Cerebellar nuclear complex (tissue), 1 donor: ENCODE measurements at regions not wholly inside any gene's neighbourhood (a gene's known extent, or its start where the extent isn't known, plus 50 kb on each side); places are given as distances from the start of the nearest gene placed in this dataset.

Source experiments
- DNase-seq, 2 experiments: peaks; one replicate each; lab custom pipeline; 2025; lab: John Stamatoyannopoulos, UW

DNA sequence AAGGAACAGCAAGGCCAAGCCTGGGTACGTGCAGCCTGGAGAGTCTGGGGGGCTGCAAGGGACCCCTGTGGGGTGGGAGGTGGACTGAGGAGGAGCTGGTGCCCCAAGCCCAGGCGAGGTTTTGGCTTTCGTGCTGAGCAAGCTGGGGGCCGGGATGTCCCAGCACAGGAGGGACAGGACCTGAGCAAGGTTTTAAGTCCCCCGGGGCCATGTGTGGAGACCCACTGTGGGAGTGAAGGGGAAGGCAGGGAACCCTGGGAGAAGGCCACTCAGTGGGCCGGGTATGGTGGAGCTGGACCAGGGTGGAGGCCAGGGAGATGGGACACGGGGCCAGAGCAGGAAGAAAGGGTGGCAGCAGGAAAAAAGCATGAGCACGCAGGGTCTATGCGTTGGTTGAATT lies 419.2 kb upstream of the SULF2 start:
- DNase-seq: no peak

DNA sequence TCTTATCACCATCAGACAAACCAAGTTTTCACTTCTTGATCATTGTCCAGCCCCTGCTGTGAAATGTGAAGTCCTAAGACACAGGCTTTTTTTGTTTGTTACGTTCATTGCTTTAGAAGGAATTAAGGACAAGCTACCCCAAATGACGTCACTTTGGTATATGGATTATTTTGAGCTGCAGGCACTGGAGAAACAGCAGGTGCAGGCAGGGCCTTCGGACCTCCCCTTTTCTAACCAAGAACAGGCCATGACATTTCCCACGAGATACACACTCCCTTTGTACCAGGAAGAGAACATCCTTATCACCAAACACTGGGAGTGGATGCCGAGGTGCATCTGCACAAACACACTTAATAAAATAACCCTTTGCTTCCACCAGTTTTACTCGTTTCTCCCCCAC lies 418.0 kb upstream of the SULF2 start:
- DNase-seq: no peak

DNA sequence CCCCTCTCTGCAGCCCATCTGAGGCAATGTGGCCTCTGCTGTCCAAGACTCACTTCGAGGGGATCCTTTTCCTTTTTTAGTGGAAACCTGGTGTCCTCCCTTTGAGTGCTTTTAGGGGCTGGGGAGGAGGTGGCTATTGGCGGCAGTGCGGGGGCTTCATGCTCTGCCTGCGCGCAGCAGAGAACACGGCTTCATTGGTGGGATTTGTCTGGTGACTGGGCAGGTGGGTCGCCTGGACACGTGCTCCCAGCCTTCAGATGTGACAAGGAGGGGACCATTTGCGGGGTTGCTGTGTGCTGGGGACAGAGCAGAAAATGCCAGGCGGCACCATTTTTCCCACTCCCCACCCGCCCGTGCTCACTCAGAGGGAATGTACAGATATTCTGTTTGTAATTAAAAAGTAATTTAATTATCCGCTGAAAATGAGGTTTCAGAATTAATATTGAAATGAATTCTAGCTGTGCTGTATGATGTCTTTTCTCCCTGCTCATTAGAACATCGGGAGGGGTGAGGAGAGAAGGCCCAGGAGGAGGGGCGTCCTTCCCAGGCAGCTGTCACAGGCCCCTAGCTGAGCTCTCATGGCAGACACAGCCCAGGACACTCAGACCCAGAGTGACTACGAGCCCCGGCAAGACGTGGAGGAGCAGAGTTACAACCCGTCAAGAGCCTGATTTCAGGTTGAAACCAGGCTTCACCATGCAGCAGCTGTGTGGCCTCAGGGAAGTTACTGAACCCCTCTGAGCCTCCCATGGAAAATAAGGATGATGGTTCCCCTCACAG lies 417.2 kb upstream of the SULF2 start:
- DNase-seq: no peak

DNA sequence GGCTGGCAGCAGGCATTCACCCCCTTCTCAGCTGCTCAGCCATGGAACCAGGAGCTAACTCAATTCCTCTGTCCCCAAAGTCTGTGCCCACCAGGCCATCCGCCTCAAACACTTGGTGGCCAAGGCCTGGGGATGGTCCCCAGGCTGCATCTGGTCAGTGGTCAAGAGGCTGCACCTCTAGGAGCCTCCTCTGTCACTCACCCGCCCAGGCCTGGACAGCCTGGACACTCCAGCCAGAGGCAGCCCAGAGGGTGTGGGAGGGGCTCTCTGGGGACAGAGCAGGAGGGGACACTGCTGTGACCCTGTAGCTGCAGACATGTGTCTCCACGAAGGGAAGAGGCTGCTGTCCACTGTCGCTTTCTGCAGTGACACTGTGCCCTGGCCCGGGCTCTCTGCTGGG lies 416.6 kb upstream of the SULF2 start:
- no peak for DNase-seq

DNA sequence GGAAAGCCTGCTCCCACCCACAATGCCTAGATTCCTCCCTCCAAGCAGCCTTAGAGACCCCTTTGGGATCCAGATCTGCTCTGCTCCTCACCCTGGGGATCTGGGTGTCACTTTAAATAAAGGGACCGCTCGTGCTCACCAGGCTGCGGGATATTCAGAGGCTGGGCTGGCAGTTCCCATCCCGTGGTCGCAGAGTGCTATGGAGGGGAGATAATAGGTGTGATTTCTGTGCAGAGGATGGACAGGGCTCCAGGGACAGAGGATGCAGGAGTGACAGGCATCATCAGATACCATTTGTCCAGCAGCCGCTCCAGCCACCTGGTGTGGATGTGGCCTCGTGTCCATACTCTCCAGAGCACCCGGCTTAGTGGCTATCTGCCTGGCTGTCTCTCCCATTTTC lies 415.9 kb upstream of the SULF2 start:
- no peak for DNase-seq

DNA sequence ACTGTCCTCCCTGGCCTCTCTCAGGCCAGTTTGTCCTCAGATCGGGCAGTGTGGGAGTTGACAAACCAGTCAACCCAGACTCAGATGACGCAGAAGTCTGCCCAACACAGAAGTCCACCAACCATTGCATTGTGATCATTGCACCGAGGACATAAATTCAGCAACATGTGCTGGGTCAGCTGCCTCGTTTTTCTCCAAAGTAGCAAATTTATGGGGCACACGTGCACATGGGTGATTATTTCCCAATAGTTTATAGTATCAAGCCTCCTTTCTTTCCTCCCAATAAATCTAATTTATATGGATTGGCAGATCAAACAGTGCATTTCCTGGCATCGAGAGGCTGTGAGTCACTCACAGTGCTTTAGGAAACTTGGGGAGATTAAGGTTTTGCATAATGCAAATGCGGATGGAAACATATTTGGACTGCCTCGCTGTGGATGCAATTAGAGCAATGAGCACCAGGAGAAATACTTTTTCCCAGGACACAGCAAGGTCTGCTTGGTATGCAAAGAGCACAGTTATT lies 413.7 kb upstream of the SULF2 start:
- DNase-seq: no peak

DNA sequence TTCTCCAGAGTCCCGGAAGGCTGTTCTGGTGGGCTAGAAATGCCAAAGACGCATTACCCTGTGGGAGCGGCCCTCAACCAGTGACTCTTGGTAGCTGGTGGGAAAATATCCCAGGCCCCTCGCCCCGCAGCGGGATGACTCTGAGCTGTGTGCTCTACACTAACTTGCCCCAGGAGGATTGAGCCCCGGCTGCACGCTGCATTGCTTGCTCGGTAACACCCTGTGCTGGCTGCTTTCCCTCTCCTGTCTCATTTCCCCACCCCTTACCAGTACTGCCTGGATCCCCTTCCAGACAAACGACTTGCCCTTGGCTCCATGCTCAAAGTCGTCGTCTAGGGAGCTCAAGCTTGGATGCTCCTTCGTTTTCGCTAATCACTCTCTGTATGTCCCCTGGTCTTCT lies 411.8 kb upstream of the SULF2 start:
- no peak for DNase-seq

DNA sequence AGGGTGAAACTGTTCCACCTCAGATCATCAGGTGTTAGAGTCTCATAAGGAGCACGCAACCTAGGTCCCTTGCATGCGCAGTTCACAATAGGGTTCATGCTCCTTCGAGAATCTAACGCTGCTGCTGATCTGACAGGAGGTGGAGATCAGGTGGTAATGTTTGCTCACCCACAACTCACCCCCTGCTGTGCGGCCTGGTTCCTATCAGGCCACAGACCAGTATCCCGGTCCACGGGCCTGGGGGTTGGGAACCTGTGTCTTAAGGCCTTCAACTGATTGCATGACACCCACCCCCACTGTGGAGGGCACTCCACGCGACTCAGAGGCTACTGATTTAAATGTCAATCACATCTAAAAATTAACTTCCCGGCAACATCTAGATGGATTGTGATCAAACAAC lies 411.2 kb upstream of the SULF2 start:
- no peak for DNase-seq

DNA sequence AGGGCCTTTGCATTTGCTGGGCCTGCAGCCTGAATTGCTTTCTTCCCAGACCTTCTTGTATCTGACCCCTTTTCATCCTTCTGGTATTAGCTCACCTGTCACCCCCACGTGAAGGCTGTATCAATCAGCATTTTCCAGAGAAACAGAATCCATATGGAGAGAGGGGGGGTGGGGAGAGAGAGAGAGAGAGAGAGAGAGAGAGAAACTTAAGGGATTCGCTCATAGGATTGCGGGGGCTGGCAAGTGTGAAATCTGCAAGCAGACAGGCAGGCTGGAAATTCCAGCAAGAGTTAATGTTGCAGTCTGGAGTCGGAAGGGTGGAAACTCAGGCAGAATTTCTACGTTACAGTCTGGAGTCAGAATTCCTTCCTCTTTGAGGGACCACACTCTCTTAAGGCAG lies 410.7 kb upstream of the SULF2 start:
- no peak for DNase-seq

DNA sequence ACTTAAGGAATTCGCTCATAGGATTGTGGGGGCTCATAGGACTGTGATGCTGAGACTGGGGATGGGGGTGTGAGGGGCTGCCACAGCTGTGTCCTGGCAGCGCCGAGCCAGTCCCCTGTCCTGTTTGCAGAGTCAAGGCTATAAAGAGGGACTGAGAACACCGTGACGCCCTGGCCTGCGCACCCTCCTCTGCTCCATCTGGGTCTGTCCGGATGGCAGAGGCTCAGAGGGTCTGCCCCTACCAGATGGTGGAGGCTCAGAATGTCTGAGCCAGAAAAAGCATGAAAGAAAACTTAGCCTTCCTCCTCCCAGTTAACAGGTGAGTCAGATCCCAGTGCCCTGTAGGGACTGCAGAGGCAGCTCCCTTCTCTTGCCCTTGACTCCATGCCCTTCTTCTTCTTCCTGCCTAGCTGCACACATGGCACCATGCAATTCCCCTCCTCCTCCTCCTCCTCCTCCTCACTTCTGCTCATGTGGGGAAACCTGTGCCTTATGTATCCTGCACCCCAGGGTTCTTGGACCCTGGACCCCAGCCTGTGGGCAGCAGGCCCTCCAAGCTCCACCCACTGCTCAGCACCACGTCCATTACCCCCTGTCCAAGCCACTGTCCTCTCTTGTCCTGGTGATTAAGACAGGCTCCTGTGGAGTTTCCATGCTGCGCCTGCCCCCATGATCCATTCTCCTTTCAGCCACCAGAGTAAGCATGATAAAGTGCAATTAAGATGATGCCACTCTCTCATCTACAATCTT lies 410.0 kb upstream of the SULF2 start:
- DNase-seq: no peak

DNA sequence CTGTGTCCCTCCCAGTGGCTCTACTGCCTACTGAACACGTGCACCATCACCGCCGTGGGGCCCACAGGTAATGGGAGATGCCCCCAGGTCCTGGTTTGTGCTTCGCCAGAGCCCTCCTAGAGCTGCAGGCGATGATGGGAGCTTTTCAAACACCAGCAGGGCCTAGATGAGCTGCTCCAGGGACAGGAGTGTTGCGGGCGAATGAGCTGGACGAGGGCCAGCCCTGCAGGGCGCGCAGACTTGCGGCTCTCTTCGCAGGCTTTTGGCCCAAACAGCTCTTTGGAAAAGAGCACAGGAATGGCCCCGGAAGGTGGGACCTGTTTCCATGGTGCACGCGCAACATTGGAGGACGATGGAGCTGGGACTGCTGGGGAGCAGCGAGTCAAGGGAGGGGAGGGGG lies 409.3 kb upstream of the SULF2 start:
- no peak for DNase-seq

DNA sequence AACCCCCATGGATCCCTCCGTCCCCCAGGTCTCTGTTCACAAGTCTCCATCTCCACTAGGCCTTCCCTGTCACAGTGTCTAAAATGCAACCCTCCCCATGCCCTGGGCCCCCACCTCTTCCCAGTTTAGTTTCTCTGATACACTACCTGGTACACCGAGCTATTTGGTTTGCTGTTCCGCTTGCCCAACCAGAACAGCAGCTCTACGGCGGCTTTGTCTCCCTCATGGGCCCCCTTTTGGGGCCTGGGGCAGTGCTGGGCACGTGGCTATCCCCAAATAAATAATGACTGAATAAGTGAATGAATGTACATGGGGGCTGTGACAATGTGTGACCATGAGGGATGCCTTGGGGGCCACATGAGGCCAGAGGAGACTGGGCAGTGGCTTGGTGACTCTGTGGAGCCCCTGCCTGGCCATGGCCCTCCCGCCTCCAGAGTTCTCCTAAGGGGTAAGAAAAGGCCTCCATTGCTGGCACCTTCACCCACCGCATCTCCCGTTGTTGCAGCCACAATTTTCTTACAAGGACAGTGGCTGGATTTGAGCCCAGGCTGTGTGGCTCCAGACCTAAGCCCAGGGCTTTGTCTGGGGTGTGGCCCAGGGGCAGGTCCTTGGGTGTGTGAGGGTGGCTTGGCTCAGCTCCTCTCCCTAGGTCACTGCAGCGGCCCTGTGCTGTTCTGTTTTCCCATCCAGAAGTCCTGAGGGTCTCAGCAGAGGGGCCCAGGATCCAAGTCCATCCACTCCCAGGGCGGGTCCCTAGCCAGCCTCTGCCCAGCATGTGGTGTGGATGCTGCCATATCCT lies 408.5 kb upstream of the SULF2 start:
- DNase-seq: no peak

DNA sequence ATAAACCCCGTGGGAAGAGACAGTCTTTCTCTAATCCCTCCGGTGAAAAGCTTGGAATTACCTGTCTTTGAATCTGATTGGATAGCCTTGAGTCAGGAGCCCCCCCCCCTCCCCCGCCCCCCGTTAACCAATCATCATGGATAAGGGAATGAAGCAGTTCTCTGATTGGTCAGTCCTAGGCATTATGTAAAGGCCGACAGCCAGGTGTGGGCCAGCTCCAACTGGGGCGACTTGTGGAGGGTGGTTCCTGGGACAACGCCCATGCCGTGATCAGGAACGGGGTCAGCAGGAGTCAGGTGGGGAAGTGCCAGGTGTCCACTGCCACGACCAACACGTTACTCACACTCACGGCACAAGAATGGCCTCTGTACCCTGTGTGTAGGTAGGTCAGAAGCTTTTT lies 406.8 kb upstream of the SULF2 start:
- DNase-seq: no peak

DNA sequence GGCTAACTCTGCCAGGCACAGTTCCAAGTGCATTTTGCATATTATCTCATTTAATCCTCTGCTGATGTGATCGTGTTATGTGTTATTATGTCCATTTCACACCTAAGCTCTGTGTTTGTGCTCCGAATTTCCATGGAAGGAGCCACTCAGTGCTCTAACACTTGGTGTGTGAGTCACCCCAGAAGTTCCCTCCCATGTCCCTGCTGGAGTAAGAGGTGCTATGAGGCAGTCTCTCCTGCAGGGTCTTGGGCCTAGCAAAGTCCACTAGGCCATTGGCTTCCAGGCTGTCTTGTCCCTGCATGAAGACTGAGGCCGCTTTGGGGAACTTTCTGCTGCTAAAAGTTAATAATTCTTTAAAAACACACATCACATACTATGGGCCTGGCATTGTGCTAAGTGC lies 405.9 kb upstream of the SULF2 start:
- DNase-seq: no peak

DNA sequence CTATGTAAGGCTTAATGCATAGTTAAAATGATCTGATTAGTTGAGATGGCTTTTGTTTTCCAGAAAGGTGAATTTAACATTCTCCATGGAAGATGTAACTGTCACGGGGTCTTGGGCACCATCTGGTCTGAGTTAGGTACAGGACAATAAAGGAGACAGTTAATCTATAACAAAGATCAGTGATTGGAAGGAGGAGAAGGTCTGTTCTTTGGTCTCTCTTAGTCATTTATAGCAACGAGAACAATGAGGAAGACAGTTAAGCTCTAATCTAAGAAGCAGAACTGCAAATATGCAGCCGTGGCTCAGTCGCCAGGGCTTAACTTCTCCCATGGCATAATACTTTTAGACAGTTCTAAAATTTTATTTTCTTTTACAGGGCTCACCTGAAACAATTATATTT lies 405.5 kb upstream of the SULF2 start:
- no peak for DNase-seq

DNA sequence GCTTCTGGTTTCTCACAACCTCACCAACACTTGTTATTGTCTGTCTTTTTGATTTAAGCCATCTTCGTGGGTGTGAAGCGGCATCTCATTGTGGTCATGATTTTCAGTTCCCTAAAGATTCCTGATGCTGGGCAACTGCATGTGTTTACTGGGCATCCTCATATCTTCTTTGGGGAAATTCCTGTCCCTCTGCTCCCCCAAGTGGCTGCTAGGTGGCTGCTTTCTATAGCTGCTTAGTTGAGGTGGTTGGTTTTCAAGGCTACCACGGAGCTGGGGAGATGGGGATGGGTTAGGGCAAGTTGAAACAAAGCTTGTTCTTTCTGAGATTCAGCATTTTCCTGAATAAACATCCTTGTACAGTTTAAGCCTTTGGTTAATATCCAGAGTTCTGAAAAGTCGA lies 403.9 kb upstream of the SULF2 start:
- DNase-seq: no peak

DNA sequence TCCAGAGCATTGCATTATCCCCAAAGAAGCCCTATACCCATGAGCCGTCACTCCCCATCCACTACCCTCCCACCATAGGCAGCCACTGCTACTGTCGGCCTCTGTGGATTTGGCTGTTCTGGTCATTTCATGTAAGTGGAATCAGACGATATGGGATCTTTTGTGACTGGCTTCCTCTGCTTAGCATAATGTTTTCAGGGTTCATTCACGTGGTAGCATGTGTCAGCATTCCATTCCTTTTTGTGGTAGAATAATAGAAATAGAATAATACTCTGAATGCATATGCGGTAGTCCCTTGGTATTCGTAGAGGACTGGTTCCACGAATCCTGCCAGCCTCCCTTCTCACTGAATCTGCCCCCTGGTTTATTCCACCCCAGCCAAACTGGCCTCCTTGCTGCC lies 402.6 kb upstream of the SULF2 start:
- no peak for DNase-seq

DNA sequence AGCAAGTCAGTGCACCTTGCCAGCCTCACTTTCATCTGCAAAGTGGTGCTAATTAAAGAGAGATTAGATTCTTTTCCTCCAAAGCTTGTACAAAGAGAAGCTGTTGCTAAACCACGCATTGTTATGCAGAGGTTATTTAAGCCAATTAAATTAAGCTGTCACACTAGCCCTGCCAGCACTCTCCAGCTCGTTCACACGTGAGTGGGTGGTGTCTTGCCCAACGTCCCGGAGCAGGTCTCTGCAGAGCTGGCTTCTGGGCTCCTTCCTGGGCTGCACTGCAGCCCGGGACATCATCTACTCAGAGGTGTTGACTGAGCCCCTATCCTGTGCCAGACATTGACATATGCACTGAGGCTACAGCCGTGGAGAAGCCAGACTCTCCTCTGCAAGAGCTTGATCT lies 401.6 kb upstream of the SULF2 start:
- DNase-seq: no peak

DNA sequence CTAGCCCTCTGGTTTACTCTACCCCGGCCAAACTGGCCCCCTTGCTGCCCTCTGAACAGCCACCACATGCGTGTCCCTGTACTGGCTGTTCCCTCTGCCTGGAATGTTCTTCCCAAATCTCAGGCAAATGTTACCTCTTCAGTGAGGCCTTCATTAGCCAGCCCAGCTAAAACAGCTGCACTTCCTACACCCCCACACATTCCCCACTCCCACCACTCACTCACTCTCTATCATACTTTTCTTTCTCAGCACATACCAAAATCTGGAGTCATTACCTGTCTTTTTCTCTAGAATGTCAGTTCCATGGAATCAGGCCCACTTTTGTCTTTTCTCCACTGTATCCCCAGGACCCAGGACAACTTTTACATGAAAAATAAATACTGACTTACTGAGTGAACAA lies 401.2 kb upstream of the SULF2 start:
- no peak for DNase-seq

DNA sequence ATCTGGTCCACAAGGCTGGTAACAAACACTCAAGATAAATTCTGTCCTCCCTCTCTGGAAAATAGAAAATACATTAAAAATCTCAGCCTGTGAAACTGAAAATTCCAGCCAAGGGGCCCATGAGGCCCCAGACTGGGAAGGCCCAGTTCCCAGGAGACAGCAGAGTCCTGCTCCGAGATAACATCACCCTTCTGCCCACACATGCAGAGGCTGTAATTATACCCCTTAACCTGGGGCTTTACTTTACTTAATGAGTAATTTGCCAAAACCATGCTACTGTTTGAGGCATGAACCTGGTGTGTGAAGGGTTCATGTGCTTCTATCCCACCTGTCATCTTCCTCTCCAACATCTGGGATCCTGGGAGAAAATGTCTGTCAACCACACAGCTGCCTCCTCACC lies 398.9 kb upstream of the SULF2 start:
- no peak for DNase-seq

DNA sequence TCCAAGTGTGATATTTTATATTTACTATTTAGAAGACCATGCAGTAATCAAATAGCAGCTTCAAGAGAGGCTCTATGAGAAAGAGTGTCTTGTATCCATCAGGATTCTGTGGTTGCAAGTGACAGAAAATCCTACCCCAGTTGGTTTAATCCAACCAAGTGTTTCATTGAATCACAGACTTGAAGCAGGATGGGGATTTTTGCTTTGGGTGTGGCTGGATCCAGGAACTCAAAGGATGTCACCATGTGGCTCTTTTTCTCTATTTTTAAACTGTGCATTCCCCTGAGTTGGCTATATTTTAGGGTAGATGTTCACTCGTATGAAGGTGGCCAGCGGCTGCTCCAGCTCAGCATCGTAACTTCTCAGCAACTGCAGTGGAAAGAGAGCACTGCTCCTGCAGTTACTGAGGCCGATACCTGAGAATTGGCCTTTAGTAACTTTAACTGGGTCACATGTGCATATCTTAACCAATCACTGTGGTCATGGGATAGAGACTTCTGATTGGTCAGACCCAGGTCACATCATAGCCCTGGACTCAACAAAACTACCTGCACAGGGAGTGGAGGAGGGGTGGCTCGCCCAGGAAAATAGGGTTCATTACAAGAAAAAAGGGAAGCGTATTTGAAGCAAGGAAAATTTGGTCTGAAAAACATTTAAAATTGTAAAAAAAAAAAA lies 396.1 kb upstream of the SULF2 start:
- DNase-seq: no peak

DNA sequence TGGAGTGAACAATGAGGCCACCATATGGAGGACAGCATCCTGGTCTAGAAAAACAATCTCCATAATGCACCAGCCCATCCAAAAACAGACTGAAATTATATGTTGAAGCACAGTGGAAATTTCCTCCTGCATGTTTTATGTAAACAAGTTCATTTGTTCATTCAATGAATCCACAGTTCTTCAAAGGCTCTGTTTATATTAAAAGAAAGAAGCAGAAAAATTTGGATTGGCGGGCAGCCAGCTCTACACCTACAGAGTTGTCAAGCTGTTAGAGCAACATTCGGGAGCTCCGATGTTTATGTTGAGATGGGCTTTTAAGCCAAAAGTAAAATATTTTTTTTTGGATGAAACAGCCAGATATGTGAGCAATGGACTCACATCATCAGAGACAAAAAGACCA lies 395.3 kb upstream of the SULF2 start:
- no peak for DNase-seq
